Ishikawa (cell line): ENCODE measurements at regions not wholly inside any gene's neighbourhood (a gene's known extent, or its start where the extent isn't known, plus 50 kb on each side); places are given as distances from the start of the nearest gene placed in this dataset.

Source experiments
- CEBPB ChIP-seq: IDR thresholded peaks from 2 replicates; pipeline ENCODE4 v1.6.1; 2012
- CREB1 ChIP-seq: IDR thresholded peaks from 2 replicates; pipeline ENCODE4 v1.6.1; 2012; ENCODE audit warnings: low read depth
- EGR1 ChIP-seq: IDR thresholded peaks from 2 replicates; pipeline ENCODE4 v1.6.1; 2012
- EP300 ChIP-seq: IDR thresholded peaks from 2 replicates; pipeline ENCODE4 v1.6.1; 2012; ENCODE audit warnings: borderline replicate concordance
- FOXM1 ChIP-seq: IDR thresholded peaks from 2 replicates; pipeline ENCODE4 v1.6.1; 2012; ENCODE audit warnings: low read depth, borderline replicate concordance
- RAD21 ChIP-seq: IDR thresholded peaks from 2 replicates; pipeline ENCODE4 v1.6.1; 2012; ENCODE audit warnings: low read depth
- REST ChIP-seq: IDR thresholded peaks from 2 replicates; pipeline ENCODE4 v1.6.1; 2012; ENCODE audit warnings: low read depth, mild to moderate bottlenecking
- TAF1 ChIP-seq: IDR thresholded peaks from 2 replicates; pipeline ENCODE4 v1.6.1; 2012; ENCODE audit warnings: low read depth, mild to moderate bottlenecking
- TCF12 ChIP-seq: IDR thresholded peaks from 2 replicates; pipeline ENCODE4 v1.6.1; 2012; ENCODE audit warnings: low read depth
- USF1 ChIP-seq: IDR thresholded peaks from 2 replicates; pipeline ENCODE4 v1.6.1; 2012
- YY1 ChIP-seq: IDR thresholded peaks from 2 replicates; pipeline ENCODE4 v1.6.1; 2012; ENCODE audit warnings: low read depth
- ZBTB7A ChIP-seq: IDR thresholded peaks from 2 replicates; pipeline ENCODE4 v1.6.1; 2012; ENCODE audit warnings: low read depth
- TF ChIP-seq, protein P1 (sequence below): IDR thresholded peaks from 2 replicates; pipeline ENCODE4 v1.6.1; 2012

GRCh38 chrX:3509934-3510333 lies 163.5 kb upstream of the MXRA5 start:
- TF ChIP-seq TAF1 (no peak), RAD21 (no peak), CEBPB (no peak), FOXM1 (no peak), REST (no peak), EP300 (no peak), EGR1 (no peak), CREB1 (no peak), TCF12 (no peak), USF1 (no peak), ZBTB7A (no peak), YY1 (no peak)
- TF ChIP-seq, protein P1, sequence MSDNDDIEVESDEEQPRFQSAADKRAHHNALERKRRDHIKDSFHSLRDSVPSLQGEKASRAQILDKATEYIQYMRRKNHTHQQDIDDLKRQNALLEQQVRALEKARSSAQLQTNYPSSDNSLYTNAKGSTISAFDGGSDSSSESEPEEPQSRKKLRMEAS = no peak
